Lower lobe of right lung (tissue), 2 donors: ENCODE measurements at regions not wholly inside any gene's neighbourhood (a gene's known extent, or its start where the extent isn't known, plus 50 kb on each side); places are given as distances from the start of the nearest gene placed in this dataset.

Experiments used
- ATAC-seq, 2 donors: fragments of 200-7000 bp; cut with Tn5 transposase; one replicate each; pipeline ENCODE4 v1.9.1; 2020 to 2022; ENCODE audit warnings: mild to moderate bottlenecking in 2 of 2, moderate library complexity in 2 of 2
- DNase-seq: peaks from one replicate; pipeline ENCODE4 v3.0.0-alpha.2; 2020
- H3K27ac ChIP-seq: fragments of 200-600 bp; one replicate; pipeline ENCODE4 v1.8.0; 2022
- H3K27me3 ChIP-seq: fragments of 200-600 bp; one replicate; pipeline ENCODE4 v1.8.0; 2022; ENCODE audit warnings: low read depth
- H3K36me3 ChIP-seq: fragments of 200-600 bp; one replicate; pipeline ENCODE4 v1.8.0; 2022; ENCODE audit warnings: mild to moderate bottlenecking
- H3K4me1 ChIP-seq: fragments of 200-600 bp; one replicate; pipeline ENCODE4 v1.8.0; 2022
- H3K4me3 ChIP-seq: fragments of 200-600 bp; one replicate; pipeline ENCODE4 v1.8.0; 2022; ENCODE audit warnings: mild to moderate bottlenecking
- H3K9me3 ChIP-seq: fragments of 200-600 bp; one replicate; pipeline ENCODE4 v1.8.0; 2022
- intact Hi-C: fragments of 100-400 bp; cut with DNase I; formaldehyde crosslinking; loops from one replicate; pipeline ENCODE4 v1.11.0; 2022
- TF ChIP-seq, protein P1 (sequence below): fragments of 200-600 bp; IDR thresholded peaks from one replicate; pipeline ENCODE4 v1.8.0; 2022; ENCODE audit warnings: antibody characterized with exemption, mild to moderate bottlenecking
- donor health status: DM: no; HTN: yes; CAD: no; lungs with severe emphysema.

DNA sequence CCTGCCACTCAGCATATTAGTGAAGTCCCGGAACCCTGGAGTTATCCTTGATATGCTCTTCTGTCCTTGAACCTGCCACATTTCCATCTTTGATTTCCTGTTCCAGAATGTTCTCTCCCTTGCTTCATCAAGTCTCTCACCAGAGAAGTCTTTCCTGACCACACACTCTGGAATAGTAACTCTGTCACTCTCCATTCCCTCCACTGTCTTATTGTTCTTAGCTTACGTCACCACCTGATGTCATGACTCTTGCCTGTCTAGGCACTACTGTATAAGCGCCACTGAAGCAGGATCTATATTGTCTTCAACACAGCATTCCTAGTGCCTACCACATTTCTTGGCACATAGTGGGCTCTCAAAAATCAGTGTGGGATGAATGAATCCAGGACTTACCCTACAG is 65.4 kb upstream of the SMYD2 start:
- DNase-seq (no peak), ATAC-seq (no peak)
- Histone ChIP-seq H3K27ac (no peak overlapping the region), H3K36me3 (no peaks in the 10 kb centered on the region), H3K4me3 (no peak overlapping the region), H3K9me3 (no peaks in the 10 kb centered on the region), H3K27me3 (peaks cover 6% of the 10 kb centered on the region), H3K4me1 (peaks cover 5% of the 10 kb centered on the region)
- TF ChIP-seq, protein P1, sequence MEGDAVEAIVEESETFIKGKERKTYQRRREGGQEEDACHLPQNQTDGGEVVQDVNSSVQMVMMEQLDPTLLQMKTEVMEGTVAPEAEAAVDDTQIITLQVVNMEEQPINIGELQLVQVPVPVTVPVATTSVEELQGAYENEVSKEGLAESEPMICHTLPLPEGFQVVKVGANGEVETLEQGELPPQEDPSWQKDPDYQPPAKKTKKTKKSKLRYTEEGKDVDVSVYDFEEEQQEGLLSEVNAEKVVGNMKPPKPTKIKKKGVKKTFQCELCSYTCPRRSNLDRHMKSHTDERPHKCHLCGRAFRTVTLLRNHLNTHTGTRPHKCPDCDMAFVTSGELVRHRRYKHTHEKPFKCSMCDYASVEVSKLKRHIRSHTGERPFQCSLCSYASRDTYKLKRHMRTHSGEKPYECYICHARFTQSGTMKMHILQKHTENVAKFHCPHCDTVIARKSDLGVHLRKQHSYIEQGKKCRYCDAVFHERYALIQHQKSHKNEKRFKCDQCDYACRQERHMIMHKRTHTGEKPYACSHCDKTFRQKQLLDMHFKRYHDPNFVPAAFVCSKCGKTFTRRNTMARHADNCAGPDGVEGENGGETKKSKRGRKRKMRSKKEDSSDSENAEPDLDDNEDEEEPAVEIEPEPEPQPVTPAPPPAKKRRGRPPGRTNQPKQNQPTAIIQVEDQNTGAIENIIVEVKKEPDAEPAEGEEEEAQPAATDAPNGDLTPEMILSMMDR, result no peak
- intact Hi-C loops, result no loop called here

DNA sequence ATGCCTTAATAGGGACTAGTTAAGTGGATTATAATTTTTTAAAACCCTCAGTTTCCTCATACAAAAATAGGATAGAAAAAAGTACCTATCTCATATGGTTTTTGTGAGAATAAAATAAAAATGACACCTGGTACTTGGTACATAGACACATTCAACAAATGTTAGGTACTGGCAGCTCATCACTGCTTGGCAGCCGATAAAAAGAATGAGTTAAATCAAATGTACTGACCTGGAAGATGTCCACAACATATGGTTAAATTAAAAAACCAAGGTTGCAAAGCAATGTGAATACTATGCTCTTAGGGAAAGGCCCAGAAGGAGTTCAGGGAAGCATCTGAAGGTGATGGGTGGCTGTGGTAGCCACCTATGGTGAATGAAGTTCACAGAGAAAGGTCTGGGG is 64.9 kb upstream of the SMYD2 start:
- no peak for ATAC-seq
- H3K36me3 ChIP-seq, result no peaks in the 10 kb centered on the region
- peaks cover 5% of the 10 kb centered on the region for H3K4me1 ChIP-seq
- intact Hi-C loops, result no loop called here
- H3K4me3 ChIP-seq, result no peak overlapping the region
- TF ChIP-seq, protein P1, result no peak
- no peaks in the 10 kb centered on the region for H3K9me3 ChIP-seq
- DNase-seq, result no peak
- H3K27ac ChIP-seq, result no peak overlapping the region
- peaks cover 7% of the 10 kb centered on the region for H3K27me3 ChIP-seq

DNA sequence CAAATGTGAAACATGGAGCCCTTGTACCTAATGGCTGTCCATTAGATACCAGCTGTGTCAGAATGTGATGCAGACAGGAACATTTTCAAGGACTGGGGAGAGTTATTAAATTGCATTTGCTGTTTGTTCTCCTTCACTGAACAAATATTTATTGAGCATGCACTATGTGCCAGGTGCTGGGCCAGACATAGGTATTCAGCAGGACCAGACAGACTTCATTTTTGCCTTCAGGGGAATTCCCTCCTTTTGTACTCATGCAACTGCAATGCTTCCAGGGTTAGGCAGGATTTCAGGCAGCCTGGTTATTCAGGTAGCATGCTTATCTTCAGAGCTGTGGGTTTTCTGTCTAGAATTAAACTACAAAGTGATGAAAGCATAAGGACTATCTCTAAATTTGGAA is 64.2 kb upstream of the SMYD2 start:
- intact Hi-C loops, result no loop called here
- H3K36me3 ChIP-seq, result no peaks in the 10 kb centered on the region
- no peak overlapping the region for H3K27ac ChIP-seq
- peak; percentile 72 to 79 for ATAC-seq
- no peak overlapping the region for H3K4me3 ChIP-seq
- DNase-seq, result no peak
- TF ChIP-seq, protein P1, result no peak
- peaks cover 12% of the 10 kb centered on the region for H3K27me3 ChIP-seq
- no peaks in the 10 kb centered on the region for H3K9me3 ChIP-seq
- H3K4me1 ChIP-seq, result peaks cover 5% of the 10 kb centered on the region

DNA sequence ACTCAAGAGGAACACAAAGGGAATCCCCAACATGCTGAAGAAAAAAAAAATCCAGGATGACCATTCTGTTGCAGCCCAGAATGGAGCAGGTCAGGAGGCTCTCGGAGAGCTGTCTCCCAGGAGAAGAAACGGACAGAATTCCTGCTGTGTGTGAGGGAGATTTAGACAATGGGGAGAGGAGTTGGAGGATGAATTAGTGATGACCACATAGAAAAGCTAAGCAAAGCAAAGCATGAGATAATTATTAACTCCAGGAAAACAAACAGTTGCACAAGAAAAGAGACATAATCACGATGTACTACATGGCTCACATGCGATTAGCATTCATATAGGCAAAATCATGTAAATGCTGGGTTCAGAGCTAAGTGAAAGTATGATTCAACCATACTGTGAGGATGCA is 61.1 kb upstream of the SMYD2 start:
- peaks cover 5% of the 10 kb centered on the region for H3K4me1 ChIP-seq
- TF ChIP-seq, protein P1, result no peak
- ATAC-seq (no peak), DNase-seq (no peak)
- intact Hi-C loops, result no loop called here
- H3K27me3 ChIP-seq, result peaks cover 13% of the 10 kb centered on the region
- no peaks in the 10 kb centered on the region for H3K9me3 ChIP-seq
- H3K4me3 ChIP-seq, result no peak overlapping the region
- H3K27ac ChIP-seq, result no peak overlapping the region
- H3K36me3 ChIP-seq, result no peaks in the 10 kb centered on the region

DNA sequence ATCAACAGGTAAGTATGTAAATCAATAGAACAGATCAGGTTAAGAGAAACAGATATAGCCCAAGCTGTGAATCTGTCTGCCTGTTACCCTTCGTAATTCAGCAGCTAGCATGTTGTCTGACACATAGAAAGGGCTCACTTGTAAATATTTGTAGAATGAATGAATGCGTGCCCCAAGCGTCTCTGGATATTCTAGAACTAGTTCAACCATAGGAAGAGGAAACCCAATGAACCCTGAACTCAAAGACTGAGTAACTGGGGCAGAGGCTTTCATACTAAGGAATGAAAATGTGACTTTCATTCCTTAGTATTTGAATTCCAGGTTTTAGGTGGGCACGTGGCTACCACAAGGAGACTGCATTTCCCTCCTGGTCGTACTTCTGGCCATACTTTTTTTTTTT is 60.1 kb upstream of the SMYD2 start:
- Histone ChIP-seq H3K36me3 (no peaks in the 10 kb centered on the region), H3K27me3 (peaks cover 13% of the 10 kb centered on the region), H3K4me1 (peaks cover 5% of the 10 kb centered on the region), H3K27ac (no peak overlapping the region), H3K9me3 (no peaks in the 10 kb centered on the region), H3K4me3 (no peak overlapping the region)
- intact Hi-C loops, result no loop called here
- ATAC-seq (no peak), DNase-seq (no peak)
- TF ChIP-seq, protein P1, result no peak
